SJSA1 (cell line): ENCODE measurements at regions not wholly inside any gene's neighbourhood (a gene's known extent, or its start where the extent isn't known, plus 50 kb on each side); places are given as distances from the start of the nearest gene placed in this dataset.
"Not testable (repeated sequence)": the region's sequence is repeated elsewhere in the genome, so short reads cannot be mapped to it uniquely, and the experiment has no call there.

Source experiments
- DNase-seq, 2 experiments: peaks; one replicate each; pipeline ENCODE4 v3.0.0-alpha.2; 2015 to 2020; ENCODE audit warnings: low spot score in 2 of 2, low read depth in 1 of 2
- H3K27ac ChIP-seq: fragments of 250-450 bp; sonication (Bioruptor Pico); 2 replicates; pipeline ENCODE4 v1.5.1; 2020; ENCODE audit warnings: mild to moderate bottlenecking, moderate library complexity
- H3K27me3 ChIP-seq: fragments of 250-450 bp; sonication (Bioruptor Pico); replicated peaks from 2 replicates; pipeline ENCODE4 v1.5.1; 2020; ENCODE audit warnings: mild to moderate bottlenecking, moderate library complexity
- H3K36me3 ChIP-seq: fragments of 250-450 bp; sonication (Bioruptor Pico); 2 replicates; pipeline ENCODE4 v1.5.1; 2020; ENCODE audit warnings: mild to moderate bottlenecking
- H3K4me1 ChIP-seq: fragments of 250-450 bp; sonication (Bioruptor Pico); replicated peaks from 2 replicates; pipeline ENCODE4 v1.6.1; 2021; ENCODE audit warnings: mild to moderate bottlenecking
- H3K4me3 ChIP-seq: fragments of 250-450 bp; sonication (Bioruptor Pico); 2 replicates; pipeline ENCODE4 v1.5.1; 2020; ENCODE audit warnings: mild to moderate bottlenecking
- H3K9me3 ChIP-seq: fragments of 250-450 bp; sonication (Bioruptor Pico); replicated peaks from 2 replicates; pipeline ENCODE4 v1.5.1; 2020; ENCODE audit warnings: mild to moderate bottlenecking

DNA sequence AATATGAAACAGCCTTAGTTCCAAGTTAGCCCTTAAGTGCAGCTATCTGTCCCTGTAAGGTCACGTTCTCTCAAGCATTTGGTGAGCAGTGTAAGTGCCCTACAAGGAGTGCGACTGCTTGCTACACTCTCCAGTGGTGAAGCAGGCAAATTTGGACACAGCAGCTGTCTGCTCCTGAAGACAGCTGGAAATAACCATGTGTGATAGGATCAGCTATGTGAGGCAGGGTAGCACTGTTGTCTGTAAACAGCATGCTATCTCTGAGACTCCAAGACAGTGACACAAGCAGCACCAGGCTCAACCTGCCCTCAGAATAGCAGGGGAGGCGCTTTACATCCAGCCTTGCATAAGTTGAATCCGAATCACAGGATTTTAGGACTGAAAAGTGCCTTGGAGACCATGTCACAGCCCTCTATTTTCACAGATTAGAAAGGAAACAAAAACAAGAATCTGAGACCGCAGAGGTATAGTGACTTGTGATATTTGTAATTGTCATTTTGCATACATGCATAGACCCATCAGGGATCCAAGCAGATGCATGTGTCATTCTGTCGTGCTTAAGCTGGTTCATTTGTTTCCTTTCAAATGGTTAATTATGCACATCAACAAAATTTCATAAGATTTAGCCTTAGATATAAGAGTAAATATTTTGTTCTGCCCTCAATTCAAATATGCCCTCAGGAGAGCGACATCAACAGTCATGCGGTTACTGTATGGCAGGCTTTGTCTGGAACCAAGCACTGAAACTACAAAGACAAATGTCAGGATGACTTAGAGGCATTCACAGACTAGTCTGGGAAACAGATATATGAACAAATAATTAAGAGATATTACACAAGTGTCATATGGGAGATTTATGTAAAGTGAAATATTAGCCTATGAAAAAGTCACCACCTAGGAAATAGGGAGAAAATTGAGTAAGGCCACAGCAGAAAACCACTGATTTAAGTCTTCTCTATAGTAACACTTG lies 134.9 kb upstream of the NRIP1 start:
- no peaks in the 10 kb centered on the region for H3K9me3 ChIP-seq
- no peak for DNase-seq
- H3K4me1 ChIP-seq: no peaks in the 10 kb centered on the region
- no peak overlapping the region for H3K27ac ChIP-seq
- H3K27me3 ChIP-seq: no peaks in the 10 kb centered on the region
- H3K36me3 ChIP-seq: no peaks in the 10 kb centered on the region
- H3K4me3 ChIP-seq: no peak overlapping the region

DNA sequence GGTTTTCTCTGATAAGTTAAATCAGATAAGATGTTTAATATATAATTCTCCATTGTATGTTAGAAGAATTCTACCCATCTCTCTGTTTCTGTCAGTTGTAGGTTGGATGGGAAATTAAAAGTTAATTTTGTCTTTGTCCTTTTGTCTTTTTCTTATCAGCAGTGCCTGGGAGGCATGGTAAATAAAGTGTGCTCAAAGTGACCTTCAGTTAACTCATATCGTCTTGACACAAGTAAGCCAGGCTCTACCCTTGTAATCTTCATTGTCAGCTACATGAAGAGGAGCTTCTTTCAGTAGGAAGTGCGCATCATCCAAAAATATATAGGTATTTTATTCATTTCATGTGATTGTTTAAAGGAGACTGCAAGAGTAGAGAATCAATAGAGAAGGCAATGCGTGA lies 138.9 kb upstream of the NRIP1 start:
- Histone ChIP-seq H3K4me1 (no peaks in the 10 kb centered on the region), H3K9me3 (no peaks in the 10 kb centered on the region), H3K4me3 (no peak overlapping the region), H3K36me3 (no peaks in the 10 kb centered on the region), H3K27ac (no peak overlapping the region), H3K27me3 (no peaks in the 10 kb centered on the region)
- no peak for DNase-seq

DNA sequence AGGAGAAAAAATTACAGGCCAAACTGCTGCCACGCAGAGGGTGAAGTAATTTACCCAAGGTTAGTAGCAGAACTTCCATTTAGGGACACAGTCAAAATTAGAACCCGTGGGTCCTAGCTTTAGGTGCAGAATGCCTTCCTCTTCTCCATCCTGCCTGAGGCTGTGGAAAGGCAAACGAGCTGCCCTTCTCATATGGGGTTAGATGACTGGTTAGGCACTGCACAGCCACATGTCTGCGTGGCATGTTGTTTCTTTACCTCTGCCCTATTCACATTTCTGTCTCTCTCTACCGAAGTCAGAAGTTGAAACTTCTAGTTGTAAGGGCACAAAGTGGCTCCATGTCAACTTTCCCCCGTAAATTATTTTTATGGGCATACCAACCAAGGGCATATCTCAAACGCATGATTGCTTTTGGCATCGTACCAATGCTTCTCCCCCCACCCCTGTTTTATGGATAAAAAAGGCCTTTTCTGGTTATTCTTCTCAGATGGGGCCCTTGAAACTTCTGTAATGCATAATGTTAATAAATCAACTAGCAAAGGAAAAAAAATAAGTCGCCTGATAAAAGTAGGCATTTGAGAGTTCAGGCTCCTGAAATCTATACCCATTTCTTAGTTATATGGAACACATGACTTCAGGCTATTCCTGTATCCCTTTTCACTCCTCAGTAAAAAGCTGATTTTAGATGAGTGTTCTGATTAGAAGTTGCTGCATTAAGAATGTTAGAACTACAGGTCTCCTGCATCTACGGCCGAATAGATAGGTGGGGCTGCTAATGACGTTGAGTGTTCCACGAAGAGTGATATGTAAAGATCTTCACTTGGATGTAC lies 139.6 kb upstream of the NRIP1 start:
- Histone ChIP-seq H3K4me1 (no peaks in the 10 kb centered on the region), H3K9me3 (no peaks in the 10 kb centered on the region), H3K27ac (no peak overlapping the region), H3K4me3 (no peak overlapping the region), H3K27me3 (no peaks in the 10 kb centered on the region), H3K36me3 (no peaks in the 10 kb centered on the region)
- no peak for DNase-seq

DNA sequence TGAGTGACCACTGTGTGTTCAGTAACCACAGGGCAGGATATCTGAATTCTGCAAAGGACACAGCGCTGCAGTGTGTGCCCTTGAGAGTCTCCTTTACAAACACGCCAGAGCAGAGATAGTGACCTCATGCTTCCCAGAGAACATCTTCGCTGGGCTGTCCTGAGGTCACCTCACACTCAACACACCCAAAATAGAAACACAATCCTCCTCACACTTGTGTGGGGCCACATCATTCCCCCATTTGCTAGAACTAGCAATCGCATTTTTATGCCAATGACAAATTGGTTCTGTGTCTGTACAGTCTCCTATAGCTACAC lies 140.1 kb upstream of the NRIP1 start:
- no peaks in the 10 kb centered on the region for H3K4me1 ChIP-seq
- no peaks in the 10 kb centered on the region for H3K36me3 ChIP-seq
- no peak overlapping the region for H3K4me3 ChIP-seq
- no peaks in the 10 kb centered on the region for H3K27me3 ChIP-seq
- DNase-seq: no peak
- H3K9me3 ChIP-seq: no peaks in the 10 kb centered on the region
- H3K27ac ChIP-seq: no peak overlapping the region

DNA sequence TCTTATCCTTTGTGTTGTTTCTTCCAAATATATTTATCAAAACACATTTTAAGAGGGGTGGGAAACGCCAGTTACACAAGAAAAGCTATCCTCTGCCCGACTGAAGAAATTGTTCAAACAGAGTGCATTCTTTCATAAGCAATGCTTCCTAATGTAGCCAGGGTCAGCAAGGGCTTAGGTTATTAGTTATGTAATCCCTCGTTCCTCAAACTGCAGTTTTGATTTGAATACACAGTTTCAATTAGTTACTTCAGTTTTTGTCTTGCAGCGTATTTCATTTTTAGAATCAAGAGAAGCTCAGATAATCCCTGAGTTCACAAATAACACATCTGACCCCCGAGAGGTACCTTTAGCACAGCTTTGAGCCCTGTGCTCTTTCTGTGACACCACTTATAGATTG lies 141.7 kb upstream of the NRIP1 start:
- Histone ChIP-seq H3K4me1 (no peaks in the 10 kb centered on the region), H3K36me3 (no peaks in the 10 kb centered on the region), H3K27ac (no peak overlapping the region), H3K27me3 (no peaks in the 10 kb centered on the region), H3K4me3 (no peak overlapping the region), H3K9me3 (no peaks in the 10 kb centered on the region)
- no peak for DNase-seq

DNA sequence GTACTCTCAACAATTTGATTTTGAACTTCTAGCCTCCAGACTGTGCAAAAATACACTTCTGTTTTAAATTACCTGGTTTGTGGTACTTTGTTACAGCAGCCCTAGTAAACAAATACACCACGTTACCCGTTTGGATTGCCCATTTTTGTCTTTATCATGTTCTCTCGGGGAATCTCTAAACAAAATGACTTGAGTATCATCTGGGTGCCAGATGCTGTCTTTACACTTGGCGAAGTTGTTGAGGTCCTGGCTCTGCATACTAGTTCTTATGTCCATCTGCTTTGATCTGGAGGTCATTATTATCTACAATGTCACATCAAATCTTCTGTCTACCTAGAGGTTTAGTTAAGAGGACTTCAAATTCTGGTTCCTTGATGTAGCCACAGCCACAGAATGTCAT lies 142.4 kb upstream of the NRIP1 start:
- Histone ChIP-seq H3K4me3 (no peak overlapping the region), H3K4me1 (no peaks in the 10 kb centered on the region), H3K27me3 (no peaks in the 10 kb centered on the region), H3K27ac (no peak overlapping the region), H3K9me3 (no peaks in the 10 kb centered on the region), H3K36me3 (no peaks in the 10 kb centered on the region)
- DNase-seq: no peak

DNA sequence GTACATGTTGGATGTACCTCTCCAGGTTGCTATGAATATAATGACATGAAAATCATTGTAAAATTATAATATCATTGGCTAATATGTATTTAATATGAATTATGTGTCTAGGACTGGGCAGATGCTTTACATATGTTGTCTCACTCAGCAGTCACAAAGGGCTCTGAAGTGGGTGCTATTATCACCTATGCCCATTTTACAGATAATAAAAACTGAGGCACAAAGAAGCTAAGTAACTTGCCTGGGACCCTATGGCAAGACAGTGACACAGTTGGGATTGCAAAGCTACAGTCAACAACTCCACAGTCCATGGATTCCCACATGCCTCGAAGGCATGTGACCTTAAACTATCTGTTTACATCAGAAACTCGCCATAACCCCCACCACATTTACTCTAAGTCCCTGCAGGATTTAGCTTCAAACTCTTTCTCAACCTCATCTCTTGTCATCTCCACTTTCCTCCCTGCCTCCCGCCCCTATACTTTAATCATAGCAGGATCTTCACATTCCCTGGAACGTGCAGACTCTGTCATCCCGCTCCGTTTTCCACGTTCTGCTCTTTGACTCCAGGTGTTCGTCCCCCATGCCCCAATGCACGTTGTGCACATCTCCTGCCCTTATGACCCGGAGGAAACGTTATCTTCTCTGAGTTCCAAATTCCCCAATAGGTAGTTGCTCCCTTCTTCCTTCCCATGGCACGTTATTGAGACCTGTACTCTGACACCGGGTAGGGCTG lies 143.0 kb upstream of the NRIP1 start:
- H3K27me3 ChIP-seq: no peaks in the 10 kb centered on the region
- no peak for DNase-seq
- no peak overlapping the region for H3K27ac ChIP-seq
- H3K4me1 ChIP-seq: no peaks in the 10 kb centered on the region
- no peaks in the 10 kb centered on the region for H3K36me3 ChIP-seq
- no peaks in the 10 kb centered on the region for H3K9me3 ChIP-seq
- H3K4me3 ChIP-seq: no peak overlapping the region

DNA sequence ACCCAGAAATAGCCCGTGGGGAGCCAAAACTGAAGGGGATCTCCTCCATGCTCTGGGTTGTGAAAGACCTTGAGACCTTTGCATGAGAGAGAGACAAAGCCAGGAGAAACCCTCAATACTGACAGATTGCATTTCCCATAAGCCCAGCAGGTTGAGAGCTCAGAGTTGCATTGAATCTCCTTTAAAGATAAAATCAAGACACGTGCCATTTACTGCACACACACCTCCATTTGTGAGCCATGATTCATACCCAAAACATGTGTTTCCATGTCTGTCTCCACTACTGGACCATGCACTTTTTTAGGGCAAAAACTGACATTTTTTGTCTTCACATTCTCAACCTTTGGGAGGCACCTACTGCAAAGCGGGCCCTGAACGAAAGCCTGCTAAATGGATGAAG lies 144.0 kb upstream of the NRIP1 start:
- Histone ChIP-seq H3K27me3 (no peaks in the 10 kb centered on the region), H3K27ac (no peak overlapping the region), H3K4me1 (no peaks in the 10 kb centered on the region), H3K36me3 (no peaks in the 10 kb centered on the region), H3K9me3 (no peaks in the 10 kb centered on the region), H3K4me3 (no peak overlapping the region)
- DNase-seq: no peak

DNA sequence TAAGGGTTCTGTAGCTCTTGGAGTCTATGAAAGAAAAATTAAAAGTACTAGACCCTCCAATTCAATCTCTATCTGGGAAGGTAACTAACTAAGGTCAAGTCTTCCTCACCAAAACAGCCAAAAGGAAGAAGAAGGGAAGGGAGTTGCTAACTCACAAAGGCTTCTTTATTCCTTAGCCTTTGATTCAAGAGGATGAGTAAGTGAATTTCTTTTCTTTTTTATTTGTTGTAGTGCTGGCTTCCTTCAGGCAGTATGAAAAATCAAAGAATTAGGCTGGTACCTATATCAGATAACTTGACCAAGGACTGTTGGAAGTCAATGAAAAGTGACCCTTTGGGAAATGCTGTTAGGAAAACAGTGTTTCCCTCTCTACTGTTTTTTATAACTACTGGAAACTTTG lies 144.4 kb upstream of the NRIP1 start:
- DNase-seq: no peak
- Histone ChIP-seq H3K36me3 (no peaks in the 10 kb centered on the region), H3K27ac (no peak overlapping the region), H3K9me3 (no peaks in the 10 kb centered on the region), H3K4me1 (no peaks in the 10 kb centered on the region), H3K4me3 (no peak overlapping the region), H3K27me3 (no peaks in the 10 kb centered on the region)

DNA sequence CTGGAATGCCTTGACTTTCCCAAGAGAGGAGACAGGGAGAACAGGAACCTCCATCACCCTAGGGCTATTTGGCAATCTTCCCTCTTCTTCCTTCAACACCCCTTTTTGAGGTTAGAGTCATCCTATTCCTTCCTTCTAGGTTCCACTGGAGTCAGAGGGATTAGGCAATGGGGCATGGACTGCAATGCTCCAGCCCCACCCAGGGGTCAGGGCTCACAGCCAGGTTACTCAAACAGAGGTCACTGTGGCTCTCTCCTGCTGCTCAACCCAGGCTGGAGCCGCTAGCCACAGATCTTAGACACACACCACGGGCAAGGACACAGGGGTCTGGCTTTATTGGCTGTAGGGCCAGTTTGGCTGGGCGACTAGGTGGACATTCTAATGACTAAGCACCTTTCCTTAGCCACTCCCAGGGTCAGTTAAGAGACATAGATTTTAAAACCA lies 145.5 kb upstream of the NRIP1 start:
- no peak for DNase-seq
- H3K36me3 ChIP-seq: no peaks in the 10 kb centered on the region
- H3K9me3 ChIP-seq: no peaks in the 10 kb centered on the region
- H3K27ac ChIP-seq: no peak overlapping the region
- H3K27me3 ChIP-seq: no peaks in the 10 kb centered on the region
- H3K4me3 ChIP-seq: no peak overlapping the region
- no peaks in the 10 kb centered on the region for H3K4me1 ChIP-seq

DNA sequence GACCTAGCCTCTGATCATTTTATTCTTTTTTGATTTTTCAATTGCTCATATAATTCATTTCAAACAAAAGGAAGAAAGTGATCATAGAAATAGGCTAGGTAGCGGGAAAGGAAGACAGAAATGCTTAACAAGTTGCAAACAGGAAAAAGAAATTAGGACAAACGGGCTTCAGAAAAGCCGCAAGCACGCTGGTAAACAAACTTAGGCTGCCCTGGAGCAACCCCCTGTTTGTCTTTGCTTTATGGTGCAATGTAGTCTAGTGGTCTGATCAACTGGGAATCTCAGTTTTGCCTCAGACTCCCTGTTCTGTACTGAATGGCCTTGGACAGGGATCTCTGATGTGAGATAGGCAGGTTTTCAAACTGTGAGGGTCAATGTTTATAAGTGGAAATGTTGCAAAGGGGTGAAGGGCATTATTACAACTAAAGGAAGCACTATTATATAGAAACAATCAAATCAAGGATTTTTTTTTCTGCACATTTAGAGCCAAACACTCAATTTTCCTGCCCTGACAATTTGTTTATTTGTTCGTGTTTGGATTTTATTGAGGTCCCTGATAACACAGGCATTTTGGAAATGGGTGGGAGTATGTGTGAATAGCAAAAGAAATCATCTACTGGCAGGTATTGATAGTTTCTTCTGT lies 146.8 kb upstream of the NRIP1 start:
- Histone ChIP-seq H3K4me1 (no peaks in the 10 kb centered on the region), H3K4me3 (no peak overlapping the region), H3K27ac (no peak overlapping the region), H3K36me3 (no peaks in the 10 kb centered on the region), H3K9me3 (no peaks in the 10 kb centered on the region), H3K27me3 (no peaks in the 10 kb centered on the region)
- no peak for DNase-seq

DNA sequence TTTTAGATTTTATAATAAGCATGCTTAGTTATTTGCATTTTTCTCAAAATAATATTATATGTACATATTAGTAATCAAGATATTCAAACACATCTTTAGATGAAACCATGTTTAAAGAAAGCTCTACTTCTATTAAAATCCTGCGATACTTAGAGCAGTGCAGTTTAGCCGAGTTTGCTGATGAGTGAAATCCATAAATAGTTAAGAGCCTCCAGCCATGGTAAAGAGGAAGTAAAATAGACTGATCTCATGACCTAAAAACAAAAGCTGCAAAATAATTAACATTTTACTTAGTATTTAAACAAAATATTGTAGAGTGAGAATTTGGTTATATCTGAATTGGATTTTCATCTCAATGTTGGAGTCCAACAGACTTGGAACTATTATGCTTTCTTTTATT lies 147.4 kb upstream of the NRIP1 start:
- H3K27ac ChIP-seq: no peak overlapping the region
- no peaks in the 10 kb centered on the region for H3K27me3 ChIP-seq
- H3K4me1 ChIP-seq: no peaks in the 10 kb centered on the region
- H3K4me3 ChIP-seq: no peak overlapping the region
- no peaks in the 10 kb centered on the region for H3K9me3 ChIP-seq
- DNase-seq: no peak
- no peaks in the 10 kb centered on the region for H3K36me3 ChIP-seq

DNA sequence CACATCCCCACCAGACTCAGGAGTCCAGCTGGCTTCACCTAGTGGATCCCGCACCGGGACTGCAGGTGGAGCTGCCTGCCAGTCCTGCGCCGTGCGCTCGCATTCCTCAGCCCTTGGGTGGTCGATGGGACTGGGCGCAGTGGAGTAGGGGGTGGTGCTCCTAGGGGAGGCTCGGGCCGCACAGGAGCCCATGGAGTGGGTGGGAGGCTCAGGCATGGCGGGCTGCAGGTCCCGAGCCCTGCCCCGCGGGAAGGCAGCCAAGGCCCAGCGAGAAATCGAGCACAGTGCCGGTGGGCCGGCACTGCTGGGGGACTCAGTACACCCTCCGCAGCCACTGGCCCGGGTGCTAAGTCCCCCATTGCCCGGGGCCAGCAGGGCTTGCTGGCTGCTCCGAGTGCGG lies 153.7 kb upstream of the NRIP1 start:
- not testable (repeated sequence) for DNase-seq, H3K4me1 ChIP-seq, H3K27me3 ChIP-seq, H3K27ac ChIP-seq, H3K4me3 ChIP-seq, H3K9me3 ChIP-seq, H3K36me3 ChIP-seq
